ENCODE measurements at regions not wholly inside any gene's neighbourhood (a gene's known extent, or its start where the extent isn't known, plus 50 kb on each side); places are given as distances from the start of the nearest gene placed in this dataset.

- no peak overlapping the region for H3K9ac ChIP-seq (ENCODE audit: extremely low read depth, insufficient read length, low read length)
- H3K4ac ChIP-seq (ENCODE audit: low read depth, low read length): no peak overlapping the region
- no peaks in the 10 kb centered on the region for H3K79me1 ChIP-seq (ENCODE audit: insufficient read depth, low read depth, low read length, poor library complexity, severe bottlenecking)
- H3K14ac ChIP-seq (ENCODE audit: insufficient read depth, low read length): no peak overlapping the region
- no peak overlapping the region for H4K5ac ChIP-seq (ENCODE audit: insufficient read length, low read depth, low read length)
- no peak overlapping the region for H4K8ac ChIP-seq (replicated peaks; ENCODE audit: insufficient read length, low read depth, low read length)
- no peak overlapping the region for H2BK5ac ChIP-seq (ENCODE audit: insufficient read length, low read length)
- H2AK5ac ChIP-seq (ENCODE audit: insufficient read length, low read length): no peak overlapping the region
- H2BK15ac ChIP-seq (ENCODE audit: low read depth, low read length): no peak overlapping the region
- no peak overlapping the region for H3K27ac ChIP-seq (ENCODE audit: insufficient read length, low read depth, low read length)
- no peak overlapping the region for H3K18ac ChIP-seq (ENCODE audit: insufficient read length, low read depth, low read length)
- no peaks in the 10 kb centered on the region for H4K20me1 ChIP-seq (ENCODE audit: control insufficient read depth, insufficient read depth, insufficient read length)
- H3K9me3 Mint-ChIP-seq: no peaks in the 10 kb centered on the region
- no peak overlapping the region for H3K23ac ChIP-seq (ENCODE audit: insufficient read length, low read depth, low read length)
- H3K4me1 Mint-ChIP-seq: peaks cover 2 to 14% of the 10 kb centered on the region in 2 experiments; a peak in 3 of 4 replicates
- no peak overlapping the region for H3T11ph ChIP-seq (ENCODE audit: low read length)
- peaks cover 2% of the 10 kb centered on the region; the same call in 1 of the 2 replicates for H3K27me3 Mint-ChIP-seq (ENCODE audit: low read depth)
- no peaks in the 10 kb centered on the region for H3K9me3 ChIP-seq (ENCODE audit: control insufficient read depth, low read depth, low read length)
- no peaks in the 10 kb centered on the region for H3K27me3 ChIP-seq (ENCODE audit: insufficient read depth, low read length)
- no peaks in the 10 kb centered on the region for H3K79me2 ChIP-seq (ENCODE audit: insufficient read depth, low read length)
- no peak overlapping the region for H3K27ac Mint-ChIP-seq
- WGBS (ENCODE audit: extremely low coverage, insufficient read length, low lambda C conversion rate): no CpG with 5 or more reads among the region's 4 CpGs
- H2BK20ac ChIP-seq (ENCODE audit: low read depth, low read length, poor library complexity, severe bottlenecking): no peak overlapping the region
- no peak overlapping the region for H4K91ac ChIP-seq (ENCODE audit: insufficient read length, low read depth, low read length)
- H2AFZ ChIP-seq (ENCODE audit: low read length): no peak overlapping the region
- no peak for TF ChIP-seq CTCF (conservative IDR thresholded peaks at IDR 0.05)
- H3K36me3 Mint-ChIP-seq (ENCODE audit: insufficient read depth in 1 of 3, low read depth in 3 of 3): no peaks in the 10 kb centered on the region
- no peak overlapping the region for H3K4me2 ChIP-seq (ENCODE audit: insufficient read depth, insufficient read length, low read length)
- no peak overlapping the region for H2BK12ac ChIP-seq (ENCODE audit: insufficient read length, low read depth, low read length)
- no peaks in the 10 kb centered on the region for H3K4me1 ChIP-seq (ENCODE audit: insufficient read depth, low read length)
- H3K56ac ChIP-seq (ENCODE audit: insufficient read length, low read depth, low read length): no peak overlapping the region
- no peak for DNase-seq
- H3K4me3 Mint-ChIP-seq: no peak overlapping the region
- H3K23me2 ChIP-seq (ENCODE audit: insufficient read length, low read depth, low read length, poor library complexity, severe bottlenecking): no peaks in the 10 kb centered on the region
- H2BK120ac ChIP-seq (ENCODE audit: low read depth, low read length, poor library complexity, severe bottlenecking): no peak overlapping the region
Measured at GRCh38 chr3:187931770-187932278, 186.6 kb upstream of the BCL6 start.

Data from H9 (cell line).